A673 (cell line): ENCODE measurements at regions not wholly inside any gene's neighbourhood (a gene's known extent, or its start where the extent isn't known, plus 50 kb on each side); places are given as distances from the start of the nearest gene placed in this dataset.

Source experiments
- BruUV-seq: library from RNA; stranded (reverse); fragments of 400-500 nt; replicated peaks from 2 replicates; lab custom pipeline; 2021; lab: Mats Ljungman, UMichigan
- CTCF ChIA-PET: fragments of 300-600 bp; sonication (Branson Sonifier 250); formaldehyde crosslinking; loops from one replicate; lab custom pipeline; 2022; ENCODE audit warnings: antibody characterized with exemption; lab: Charles Lee
- POLR2A ChIA-PET: fragments of 300-600 bp; sonication (Branson Sonifier 250); formaldehyde crosslinking; loops from one replicate; lab custom pipeline; 2022; ENCODE audit warnings: antibody characterized with exemption; ENCODE audit not compliant: low non-redundant PET; lab: Charles Lee
- DNase-seq: peaks from one replicate; pipeline ENCODE4 v3.0.0-alpha.2; 2015; ENCODE audit warnings: low spot score
- H3K27ac ChIP-seq: fragments of 200-600 bp; sonication (generic); 2 replicates; pipeline ENCODE4 v1.5.1; 2016; ENCODE audit warnings: mixed run types, low read depth, mild to moderate bottlenecking, mixed read lengths, antibody characterized with exemption, low read length; ENCODE audit not compliant: poor library complexity, severe bottlenecking
- H3K27me3 ChIP-seq: fragments of 200-600 bp; sonication (generic); replicated peaks from 2 replicates; pipeline ENCODE4 v1.6.1; 2017; ENCODE audit warnings: mixed run types, low read depth, mild to moderate bottlenecking, mixed read lengths, antibody characterized with exemption, low read length; ENCODE audit not compliant: insufficient read depth, poor library complexity
- H3K36me3 ChIP-seq: fragments of 200-600 bp; sonication (generic); 2 replicates; pipeline ENCODE4 v1.6.1; 2016; ENCODE audit warnings: mixed run types, mild to moderate bottlenecking, mixed read lengths, antibody characterized with exemption, low read length; ENCODE audit not compliant: insufficient read depth, poor library complexity, severe bottlenecking
- H3K4me1 ChIP-seq: fragments of 200-600 bp; sonication (generic); 2 replicates; pipeline ENCODE4 v1.6.1; 2017; ENCODE audit warnings: mixed run types, mild to moderate bottlenecking, mixed read lengths, antibody characterized with exemption, low read length; ENCODE audit not compliant: insufficient read depth, poor library complexity, severe bottlenecking
- H3K4me3 ChIP-seq: fragments of 200-600 bp; sonication (generic); 2 replicates; pipeline ENCODE4 v1.5.1; 2016; ENCODE audit warnings: low read depth, mixed run types, mild to moderate bottlenecking, mixed read lengths, low read length; ENCODE audit not compliant: poor library complexity, severe bottlenecking
- H3K9me3 ChIP-seq: fragments of 200-600 bp; sonication (generic); 2 replicates; pipeline ENCODE4 v1.6.1; 2016; ENCODE audit warnings: mixed run types, low read depth, mild to moderate bottlenecking, mixed read lengths, antibody characterized with exemption, low read length; ENCODE audit not compliant: poor library complexity, severe bottlenecking
- CTCF ChIP-seq: fragments of 300-800, 200-600 bp; sonication (generic); conservative IDR thresholded peaks from 2 replicates; pipeline ENCODE4 v1.5.1; 2017; ENCODE audit warnings: low read depth, mild to moderate bottlenecking, antibody characterized with exemption, low read length, moderate library complexity, mixed read lengths
- EZH2 ChIP-seq: fragments of 200-600 bp; sonication (generic); IDR thresholded peaks from 2 replicates; pipeline ENCODE4 v1.6.1; 2017; ENCODE audit warnings: borderline replicate concordance, low read depth, mild to moderate bottlenecking, mixed read lengths, antibody characterized with exemption, low read length; ENCODE audit not compliant: poor library complexity, severe bottlenecking
- intact Hi-C: fragments of 100-400 bp; cut with micrococcal nuclease; formaldehyde crosslinking; loops from one replicate; pipeline ENCODE4 v1.10.0; 2022; ENCODE audit not compliant: unreplicated experiment

- Histone ChIP-seq H3K36me3 (no peaks in the 10 kb centered on the region), H3K9me3 (no peaks in the 10 kb centered on the region), H3K4me1 (no peaks in the 10 kb centered on the region), H3K27ac (no peak overlapping the region), H3K27me3 (peaks cover 25% of the 10 kb centered on the region), H3K4me3 (no peak overlapping the region)
- no TSS peak for BruUV-seq
- POLR2A ChIA-PET, result interaction anchor here (0.6 kb wide), 1 partner anchor 25 kb away, joined by 4 read pairs; no protein-coding TSS in a partner anchor
- DNase-seq, result no peak
- no peak for TF ChIP-seq EZH2
- TF ChIP-seq CTCF, result no peak
- CTCF ChIA-PET, result no interaction called here
- intact Hi-C loops, result no loop called here
Observed at GRCh38 chr5:126315341-126315740, 107.9 kb upstream of the GRAMD2B start.

GRCh38 chr5:126332326-126332725, 90.9 kb upstream of the GRAMD2B start:
- Histone ChIP-seq H3K4me3 (no peak overlapping the region), H3K9me3 (no peaks in the 10 kb centered on the region), H3K27me3 (no peaks in the 10 kb centered on the region), H3K27ac (no peak overlapping the region), H3K4me1 (no peaks in the 10 kb centered on the region), H3K36me3 (no peaks in the 10 kb centered on the region)
- DNase-seq, result no peak
- BruUV-seq, result no TSS peak
- ChIA-PET POLR2A (no interaction called here), CTCF (no interaction called here)
- intact Hi-C loops, result no loop called here
- TF ChIP-seq EZH2 (no peak), CTCF (no peak)

- ChIA-PET CTCF (no interaction called here), POLR2A (no interaction called here)
- intact Hi-C loops, result no loop called here
Observed at GRCh38 chr5:126334760-126335159, 88.4 kb upstream of the GRAMD2B start.

More at GRCh38 chr5:126334760-126335159, 88.4 kb upstream of the GRAMD2B start:
- Histone ChIP-seq H3K4me1 (no peaks in the 10 kb centered on the region), H3K27me3 (no peaks in the 10 kb centered on the region), H3K27ac (no peak overlapping the region), H3K36me3 (no peaks in the 10 kb centered on the region), H3K9me3 (no peaks in the 10 kb centered on the region), H3K4me3 (no peak overlapping the region)
- DNase-seq, result no peak
- no TSS peak for BruUV-seq
- TF ChIP-seq EZH2 (no peak), CTCF (no peak)
